ENCODE measurements at regions not wholly inside any gene's neighbourhood (a gene's known extent, or its start where the extent isn't known, plus 50 kb on each side); places are given as distances from the start of the nearest gene placed in this dataset.
"Not testable (repeated sequence)": the region's sequence is repeated elsewhere in the genome, so short reads cannot be mapped to it uniquely, and the experiment has no call there.

- Histone ChIP-seq H3K9ac (ENCODE audit: low read depth, low read length) (no peak overlapping the region), H3K4me3 (ENCODE audit: low read depth, low read length) (no peak overlapping the region), H3K9me3 (ENCODE audit: control insufficient read depth, insufficient read depth, low read length) (no peaks in the 10 kb centered on the region), H3K27ac (ENCODE audit: low read depth, low read length) (no peak overlapping the region), H3K4me1 (ENCODE audit: control insufficient read depth, insufficient read depth, low read length) (no peaks in the 10 kb centered on the region), H3K27me3 (ENCODE audit: control insufficient read depth, insufficient read depth, low read length) (no peaks in the 10 kb centered on the region), H3K36me3 (ENCODE audit: control insufficient read depth, insufficient read depth, low read length) (peaks cover 14% of the 10 kb centered on the region)
These were observed 274.9 kb downstream of the UTRN start for GRCh38 chr6:144559865-144560593.

GRCh38 chr6:144561455-144562043 is 276.4 kb downstream of the UTRN start:
- no peaks in the 10 kb centered on the region for H3K4me1 ChIP-seq (ENCODE audit: control insufficient read depth, insufficient read depth, low read length)
- H3K27me3 ChIP-seq (ENCODE audit: control insufficient read depth, insufficient read depth, low read length), result no peaks in the 10 kb centered on the region
- no peak overlapping the region for H3K9ac ChIP-seq (ENCODE audit: low read depth, low read length)
- H3K36me3 ChIP-seq (ENCODE audit: control insufficient read depth, insufficient read depth, low read length), result peaks cover 10% of the 10 kb centered on the region
- no peak overlapping the region for H3K27ac ChIP-seq (ENCODE audit: low read depth, low read length)
- no peak overlapping the region for H3K4me3 ChIP-seq (ENCODE audit: low read depth, low read length)
- H3K9me3 ChIP-seq (ENCODE audit: control insufficient read depth, insufficient read depth, low read length), result no peaks in the 10 kb centered on the region

GRCh38 chr6:144564202-144564601 is 279.1 kb downstream of the UTRN start:
- no peaks in the 10 kb centered on the region for H3K36me3 ChIP-seq (ENCODE audit: control insufficient read depth, insufficient read depth, low read length)
- no peak overlapping the region for H3K9ac ChIP-seq (ENCODE audit: low read depth, low read length)
- no peaks in the 10 kb centered on the region for H3K27me3 ChIP-seq (ENCODE audit: control insufficient read depth, insufficient read depth, low read length)
- H3K4me1 ChIP-seq (ENCODE audit: control insufficient read depth, insufficient read depth, low read length), result no peaks in the 10 kb centered on the region
- no peak overlapping the region for H3K27ac ChIP-seq (ENCODE audit: low read depth, low read length)
- H3K4me3 ChIP-seq (ENCODE audit: low read depth, low read length), result no peak overlapping the region
- H3K9me3 ChIP-seq (ENCODE audit: control insufficient read depth, insufficient read depth, low read length), result no peaks in the 10 kb centered on the region

GRCh38 chr6:144566868-144567615 is 281.9 kb downstream of the UTRN start:
- Histone ChIP-seq H3K36me3 (ENCODE audit: control insufficient read depth, insufficient read depth, low read length) (no peaks in the 10 kb centered on the region), H3K4me1 (ENCODE audit: control insufficient read depth, insufficient read depth, low read length) (no peaks in the 10 kb centered on the region), H3K4me3 (ENCODE audit: low read depth, low read length) (no peak overlapping the region), H3K27ac (ENCODE audit: low read depth, low read length) (no peak overlapping the region), H3K9ac (ENCODE audit: low read depth, low read length) (no peak overlapping the region), H3K27me3 (ENCODE audit: control insufficient read depth, insufficient read depth, low read length) (no peaks in the 10 kb centered on the region), H3K9me3 (ENCODE audit: control insufficient read depth, insufficient read depth, low read length) (no peaks in the 10 kb centered on the region)

DNA sequence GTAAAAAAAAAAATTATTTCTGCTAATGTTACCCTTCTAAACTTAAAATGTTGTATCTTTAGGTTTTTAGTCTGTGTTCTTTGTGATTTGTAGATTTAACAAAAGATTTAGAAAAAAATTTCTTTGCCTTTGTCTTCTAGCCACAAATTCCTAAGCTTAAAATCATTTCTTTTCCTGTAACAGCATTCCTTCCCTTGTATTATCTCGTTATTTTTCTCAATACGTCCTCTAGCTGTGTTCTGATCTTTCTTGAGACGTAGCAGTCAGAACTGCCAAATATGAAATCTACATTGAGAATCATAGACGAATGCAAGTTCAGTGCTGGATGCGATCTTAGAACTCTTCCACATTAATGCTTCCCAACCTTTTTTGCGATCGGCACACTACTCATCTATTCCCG is 283.1 kb downstream of the UTRN start:
- Histone ChIP-seq H3K27me3 (ENCODE audit: control insufficient read depth, insufficient read depth, low read length) (no peaks in the 10 kb centered on the region), H3K36me3 (ENCODE audit: control insufficient read depth, insufficient read depth, low read length) (no peaks in the 10 kb centered on the region), H3K9ac (ENCODE audit: low read depth, low read length) (no peak overlapping the region), H3K4me1 (ENCODE audit: control insufficient read depth, insufficient read depth, low read length) (no peaks in the 10 kb centered on the region), H3K27ac (ENCODE audit: low read depth, low read length) (no peak overlapping the region), H3K9me3 (ENCODE audit: control insufficient read depth, insufficient read depth, low read length) (no peaks in the 10 kb centered on the region), H3K4me3 (ENCODE audit: low read depth, low read length) (no peak overlapping the region)

GRCh38 chr6:144572541-144572940 is 287.4 kb downstream of the UTRN start:
- not testable (repeated sequence) for H3K36me3 ChIP-seq (ENCODE audit: control insufficient read depth, insufficient read depth, low read length); H3K27ac ChIP-seq (ENCODE audit: low read depth, low read length); H3K4me1 ChIP-seq (ENCODE audit: control insufficient read depth, insufficient read depth, low read length); H3K4me3 ChIP-seq (ENCODE audit: low read depth, low read length); H3K9me3 ChIP-seq (ENCODE audit: control insufficient read depth, insufficient read depth, low read length); H3K27me3 ChIP-seq (ENCODE audit: control insufficient read depth, insufficient read depth, low read length); H3K9ac ChIP-seq (ENCODE audit: low read depth, low read length)

DNA sequence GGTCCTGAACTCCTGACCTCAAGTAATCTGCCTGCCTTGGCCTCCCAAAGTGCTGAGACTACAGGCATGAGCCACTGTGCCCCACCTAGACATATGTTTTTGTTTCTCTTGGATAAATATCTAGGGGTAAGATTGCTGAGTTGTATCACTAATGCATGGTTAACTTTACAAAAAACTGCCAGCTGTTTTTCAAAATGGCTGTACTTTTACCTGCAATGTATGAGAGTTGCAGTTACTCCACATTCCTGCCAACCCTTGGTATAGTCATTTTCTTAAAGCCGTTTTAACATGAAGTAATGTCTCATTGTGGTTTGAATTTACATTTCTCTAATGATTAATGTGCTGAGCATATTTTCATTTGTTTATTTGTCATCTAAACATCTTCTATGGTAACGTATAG is 289.7 kb downstream of the UTRN start:
- Histone ChIP-seq H3K4me1 (ENCODE audit: control insufficient read depth, insufficient read depth, low read length) (no peaks in the 10 kb centered on the region), H3K36me3 (ENCODE audit: control insufficient read depth, insufficient read depth, low read length) (peaks cover 11% of the 10 kb centered on the region; the same call in 1 of the 2 replicates), H3K9ac (ENCODE audit: low read depth, low read length) (no peak overlapping the region), H3K4me3 (ENCODE audit: low read depth, low read length) (no peak overlapping the region), H3K9me3 (ENCODE audit: control insufficient read depth, insufficient read depth, low read length) (no peaks in the 10 kb centered on the region), H3K27me3 (ENCODE audit: control insufficient read depth, insufficient read depth, low read length) (no peaks in the 10 kb centered on the region), H3K27ac (ENCODE audit: low read depth, low read length) (no peak overlapping the region)

GRCh38 chr6:144575327-144575726 is 290.2 kb downstream of the UTRN start:
- H3K4me1 ChIP-seq (ENCODE audit: control insufficient read depth, insufficient read depth, low read length), result no peaks in the 10 kb centered on the region
- H3K9me3 ChIP-seq (ENCODE audit: control insufficient read depth, insufficient read depth, low read length), result no peaks in the 10 kb centered on the region
- no peak overlapping the region for H3K9ac ChIP-seq (ENCODE audit: low read depth, low read length)
- no peak overlapping the region for H3K27ac ChIP-seq (ENCODE audit: low read depth, low read length)
- no peak overlapping the region for H3K4me3 ChIP-seq (ENCODE audit: low read depth, low read length)
- H3K27me3 ChIP-seq (ENCODE audit: control insufficient read depth, insufficient read depth, low read length), result no peaks in the 10 kb centered on the region
- H3K36me3 ChIP-seq (ENCODE audit: control insufficient read depth, insufficient read depth, low read length), result peaks cover 11% of the 10 kb centered on the region; the same call in 1 of the 2 replicates

DNA sequence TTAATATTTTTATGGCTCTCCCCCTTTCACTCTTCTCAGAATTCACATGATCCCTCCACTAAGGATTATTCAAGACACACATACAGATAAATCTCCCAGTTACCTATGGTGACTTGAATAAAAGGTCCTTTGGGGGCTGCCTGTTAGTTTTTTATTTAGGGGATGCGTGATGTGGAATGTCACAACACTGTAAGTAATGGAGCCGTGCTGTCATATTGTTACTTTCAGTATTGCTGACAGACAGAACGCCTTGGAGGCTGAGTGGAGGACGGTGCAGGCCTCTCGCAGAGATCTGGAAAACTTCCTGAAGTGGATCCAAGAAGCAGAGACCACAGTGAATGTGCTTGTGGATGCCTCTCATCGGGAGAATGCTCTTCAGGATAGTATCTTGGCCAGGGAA is 291.7 kb downstream of the UTRN start:
- Histone ChIP-seq H3K27ac (ENCODE audit: low read depth, low read length) (no peak overlapping the region), H3K36me3 (ENCODE audit: control insufficient read depth, insufficient read depth, low read length) (peaks cover 11% of the 10 kb centered on the region; the same call in 1 of the 2 replicates), H3K9me3 (ENCODE audit: control insufficient read depth, insufficient read depth, low read length) (no peaks in the 10 kb centered on the region), H3K4me1 (ENCODE audit: control insufficient read depth, insufficient read depth, low read length) (no peaks in the 10 kb centered on the region; the same call in 1 of the 2 replicates), H3K9ac (ENCODE audit: low read depth, low read length) (no peak overlapping the region), H3K27me3 (ENCODE audit: control insufficient read depth, insufficient read depth, low read length) (no peaks in the 10 kb centered on the region), H3K4me3 (ENCODE audit: low read depth, low read length) (no peak overlapping the region)

DNA sequence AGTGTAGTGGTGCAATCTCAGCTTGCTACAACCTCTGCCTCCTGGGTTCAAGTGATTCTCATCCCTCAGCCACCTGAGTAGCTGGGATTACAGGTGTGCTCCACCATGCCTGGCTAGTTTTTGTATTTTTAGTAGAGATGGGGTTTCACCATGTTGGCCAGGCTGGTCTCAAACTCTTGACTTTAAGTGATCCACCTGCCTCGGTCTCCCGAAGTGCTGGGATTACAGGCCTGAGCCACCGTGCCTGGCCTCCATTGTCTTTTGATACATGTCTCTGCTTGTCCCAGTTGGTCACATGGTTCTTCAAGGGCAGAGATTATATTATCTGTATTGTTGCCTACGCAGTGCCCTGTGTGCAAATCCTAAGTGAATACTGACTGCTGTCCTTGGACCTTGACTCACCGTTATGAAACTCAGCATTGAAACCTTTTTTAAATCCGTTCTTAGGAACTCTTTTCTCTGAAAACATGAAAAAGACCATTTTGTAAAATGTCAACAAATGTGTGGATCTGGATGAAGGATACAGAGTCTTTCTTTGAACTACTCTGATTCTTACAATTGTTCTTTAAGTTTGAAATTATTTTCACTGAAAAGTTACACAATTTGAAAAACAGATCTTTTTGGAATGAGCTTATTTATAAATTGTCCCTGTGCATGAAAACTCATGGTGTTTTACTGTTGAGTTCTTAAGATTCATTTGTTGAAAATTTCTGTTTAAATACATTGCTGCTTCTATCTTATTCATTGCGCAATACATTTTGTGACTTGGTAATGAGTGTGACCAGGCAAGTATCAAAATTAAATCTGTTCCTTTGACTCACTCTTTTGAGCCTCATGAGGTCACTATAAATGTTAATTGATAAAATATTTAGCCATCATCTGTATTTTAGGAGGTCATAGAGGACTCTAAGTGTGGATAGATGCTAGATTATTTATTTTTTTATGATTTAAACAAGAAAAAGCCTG is 293.5 kb downstream of the UTRN start:
- H3K27ac ChIP-seq (ENCODE audit: low read depth, low read length), result no peak overlapping the region

More for the DNA sequence above, 293.5 kb downstream of the UTRN start:
- H3K27me3 ChIP-seq (ENCODE audit: control insufficient read depth, insufficient read depth, low read length), result no peaks in the 10 kb centered on the region
- peaks cover 18% of the 10 kb centered on the region for H3K4me1 ChIP-seq (ENCODE audit: control insufficient read depth, insufficient read depth, low read length)
- no peak overlapping the region for H3K9ac ChIP-seq (ENCODE audit: low read depth, low read length)
- H3K4me3 ChIP-seq (ENCODE audit: low read depth, low read length), result no peak overlapping the region
- no peaks in the 10 kb centered on the region for H3K9me3 ChIP-seq (ENCODE audit: control insufficient read depth, insufficient read depth, low read length)
- peaks cover 11% of the 10 kb centered on the region; the same call in 1 of the 2 replicates for H3K36me3 ChIP-seq (ENCODE audit: control insufficient read depth, insufficient read depth, low read length)

Data from HUES48 (cell line).